GM19324 (cell line): ENCODE measurements at regions not wholly inside any gene's neighbourhood (a gene's known extent, or its start where the extent isn't known, plus 50 kb on each side); places are given as distances from the start of the nearest gene placed in this dataset.
"Not testable (repeated sequence)": the region's sequence is repeated elsewhere in the genome, so short reads cannot be mapped to it uniquely, and the experiment has no call there.

Experiments used
- ATAC-seq: cut with Tn5 transposase; IDR thresholded peaks from one replicate; pipeline ENCODE4 v1.9.1; 2021; ENCODE audit warnings: mild to moderate bottlenecking, moderate library complexity; ENCODE audit not compliant: unreplicated experiment, low FRiP score

- ATAC-seq: not testable (repeated sequence)
These were observed 378.3 kb upstream of the PIK3R1 start for GRCh38 chr5:67837225-67837624.

- ATAC-seq: not testable (repeated sequence)
These were observed 379.1 kb upstream of the PIK3R1 start for GRCh38 chr5:67836496-67836895.

- ATAC-seq: no peak
These were observed 384.5 kb upstream of the PIK3R1 start for GRCh38 chr5:67831048-67831447.

- ATAC-seq: no peak
These were observed 388.0 kb upstream of the PIK3R1 start for GRCh38 chr5:67827541-67827940.

- no peak for ATAC-seq
These were observed 390.7 kb upstream of the PIK3R1 start for GRCh38 chr5:67824852-67825251.

GRCh38 chr5:67817652-67818051, 397.9 kb upstream of the PIK3R1 start:
- no peak for ATAC-seq

- no peak for ATAC-seq
These were observed 399.1 kb upstream of the PIK3R1 start for GRCh38 chr5:67816456-67816855.

GRCh38 chr5:67815455-67816391, 399.8 kb upstream of the PIK3R1 start:
- ATAC-seq: no peak

GRCh38 chr5:67814569-67815311, 400.8 kb upstream of the PIK3R1 start:
- ATAC-seq: no peak

GRCh38 chr5:67813877-67814539, 401.5 kb upstream of the PIK3R1 start:
- no peak for ATAC-seq

GRCh38 chr5:67809589-67809988, 406.0 kb upstream of the PIK3R1 start:
- no peak for ATAC-seq

GRCh38 chr5:67808340-67808739, 407.2 kb upstream of the PIK3R1 start:
- no peak for ATAC-seq

- ATAC-seq: no peak
These were observed 408.1 kb upstream of the PIK3R1 start for GRCh38 chr5:67807439-67807888.

GRCh38 chr5:67806654-67807438, 408.7 kb upstream of the PIK3R1 start:
- no peak for ATAC-seq

GRCh38 chr5:67805666-67806348, 409.7 kb upstream of the PIK3R1 start:
- ATAC-seq: no peak

GRCh38 chr5:67802766-67803165, 412.8 kb upstream of the PIK3R1 start:
- ATAC-seq: peak; percentile 72

GRCh38 chr5:67799732-67800234, 415.8 kb upstream of the PIK3R1 start:
- no peak for ATAC-seq

- not testable (repeated sequence) for ATAC-seq
These were observed 417.1 kb upstream of the PIK3R1 start for GRCh38 chr5:67798470-67798869.

- ATAC-seq: no peak
These were observed 419.6 kb upstream of the PIK3R1 start for GRCh38 chr5:67795781-67796477.
